ENCODE measurements at regions not wholly inside any gene's neighbourhood (a gene's known extent, or its start where the extent isn't known, plus 50 kb on each side); places are given as distances from the start of the nearest gene placed in this dataset.
A peak's percentile ranks its signal among the peaks of the same experiment; 100 is the strongest.
"Not testable (repeated sequence)": the region's sequence is repeated elsewhere in the genome, so short reads cannot be mapped to it uniquely, and the experiment has no call there.

- DNase-seq = no peak
These were observed 390.9 kb upstream of the CDH19 start for GRCh38 chr18:66994790-66995189.

GRCh38 chr18:66993492-66993891 lies 389.6 kb upstream of the CDH19 start:
- no peak for DNase-seq

GRCh38 chr18:66990909-66991308 lies 387.0 kb upstream of the CDH19 start:
- no peak for DNase-seq

- no peak for DNase-seq
These were observed 375.1 kb upstream of the CDH19 start for GRCh38 chr18:66979009-66979408.

GRCh38 chr18:66972681-66973080 lies 368.8 kb upstream of the CDH19 start:
- DNase-seq = no peak

- no peak for DNase-seq
These were observed 368.1 kb upstream of the CDH19 start for GRCh38 chr18:66971960-66972359.

- no peak for DNase-seq
These were observed 362.3 kb upstream of the CDH19 start for GRCh38 chr18:66966171-66966570.

- DNase-seq = no peak
These were observed 354.4 kb upstream of the CDH19 start for GRCh38 chr18:66958309-66958708.

GRCh38 chr18:66951750-66952149 lies 347.9 kb upstream of the CDH19 start:
- DNase-seq = no peak

- DNase-seq = no peak
These were observed 345.5 kb upstream of the CDH19 start for GRCh38 chr18:66949419-66949818.

GRCh38 chr18:66937546-66937945 lies 333.7 kb upstream of the CDH19 start:
- DNase-seq = no peak

GRCh38 chr18:66931010-66931409 lies 327.1 kb upstream of the CDH19 start:
- no peak for DNase-seq

- no peak for DNase-seq
These were observed 312.9 kb upstream of the CDH19 start for GRCh38 chr18:66916834-66917233.

GRCh38 chr18:66900837-66901236 lies 296.9 kb upstream of the CDH19 start:
- no peak for DNase-seq

- DNase-seq = no peak
These were observed 291.7 kb upstream of the CDH19 start for GRCh38 chr18:66895631-66896030.

- no peak for DNase-seq
These were observed 291.0 kb upstream of the CDH19 start for GRCh38 chr18:66894851-66895250.

GRCh38 chr18:66892388-66892787 lies 288.5 kb upstream of the CDH19 start:
- not testable (repeated sequence) for DNase-seq

- DNase-seq = no peak
These were observed 271.1 kb upstream of the CDH19 start for GRCh38 chr18:66874812-66875474.

- no peak for DNase-seq
These were observed 270.5 kb upstream of the CDH19 start for GRCh38 chr18:66874375-66874774.

GRCh38 chr18:66873899-66874298 lies 270.0 kb upstream of the CDH19 start:
- DNase-seq = no peak

- peak; percentile 4 for DNase-seq
These were observed 268.4 kb upstream of the CDH19 start for GRCh38 chr18:66872277-66872676.

- no peak for DNase-seq
These were observed 263.8 kb upstream of the CDH19 start for GRCh38 chr18:66867653-66868052.

- not testable (repeated sequence) for DNase-seq
These were observed 262.6 kb upstream of the CDH19 start for GRCh38 chr18:66866427-66866940.

- no peak for DNase-seq
These were observed 234.6 kb upstream of the CDH19 start for GRCh38 chr18:66838340-66838987.

GRCh38 chr18:66833646-66834045 lies 229.8 kb upstream of the CDH19 start:
- no peak for DNase-seq

Measured in DMS79 treated with DMSO at 0.1 percent for 48 hours (cell line).